GM18951 (cell line): ENCODE measurements at regions not wholly inside any gene's neighbourhood (a gene's known extent, or its start where the extent isn't known, plus 50 kb on each side); places are given as distances from the start of the nearest gene placed in this dataset.
"Not testable (repeated sequence)": the region's sequence is repeated elsewhere in the genome, so short reads cannot be mapped to it uniquely, and the experiment has no call there.

ENCODE experiments used
- POLR2A ChIP-seq: IDR thresholded peaks from 4 replicates; pipeline ENCODE4 v1.6.1; 2011; ENCODE audit warnings: mild to moderate bottlenecking; ENCODE audit not compliant: insufficient read length, insufficient read depth; ENCODE audit errors: extremely low read depth
- in situ Hi-C: fragments of 300-500 bp; cut with MboI; formaldehyde crosslinking; loops from one replicate; pipeline ENCODE4 v1.12.0; 2022; ENCODE audit warnings: low sequenced_read_pairs, mixed read lengths, inconsistent platforms; ENCODE audit not compliant: unreplicated experiment

DNA sequence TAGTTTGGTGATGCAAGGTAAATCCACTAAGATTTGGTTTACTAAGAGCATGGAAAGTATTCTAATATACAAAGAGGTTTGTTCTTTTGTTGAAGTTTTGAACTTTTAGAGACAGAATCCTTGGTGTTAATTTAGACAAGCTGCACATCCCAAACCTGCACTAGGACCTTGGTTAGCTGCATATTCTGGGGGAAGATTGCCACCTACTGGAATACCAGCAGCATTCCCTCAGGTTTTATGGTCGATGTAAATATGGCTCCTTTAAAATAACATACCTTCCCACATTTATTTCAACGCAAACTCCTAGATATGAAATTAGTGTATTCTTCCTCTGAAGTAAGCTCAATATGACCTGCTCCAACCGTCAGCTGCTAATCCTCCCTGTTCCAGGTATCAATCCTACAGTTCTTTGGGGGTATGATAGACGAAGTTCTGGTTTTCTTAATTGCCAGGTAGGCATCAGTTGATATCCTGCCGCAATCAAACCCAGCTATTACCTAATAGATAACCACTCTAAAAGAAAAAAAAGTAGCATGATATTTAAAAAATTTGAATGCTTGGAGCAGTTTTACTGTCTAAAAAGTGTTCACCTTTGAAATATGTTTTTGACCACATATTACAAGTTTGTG lies 624.1 kb downstream of the ISL1 start:
- in situ Hi-C loops, result no loop called here
- no peak for TF ChIP-seq POLR2A

DNA sequence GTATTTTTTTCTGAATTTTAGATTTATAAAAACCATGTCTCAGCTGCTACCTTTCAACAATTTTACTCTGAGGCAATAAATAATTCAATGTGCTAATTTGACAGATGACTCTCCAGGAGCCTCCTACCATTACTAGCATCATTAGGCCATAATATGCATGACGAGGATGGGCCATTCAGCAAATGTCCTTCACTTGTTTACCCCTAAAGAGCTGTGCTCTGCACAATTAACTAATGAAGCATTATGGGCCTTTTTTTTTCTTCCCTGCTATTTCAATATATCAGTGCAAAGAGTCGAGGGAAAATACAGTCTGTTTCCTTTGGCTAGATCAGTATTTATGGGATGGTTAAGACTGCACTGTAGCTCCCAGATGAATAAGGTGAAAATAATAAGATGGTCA lies 627.2 kb downstream of the ISL1 start:
- no peak for TF ChIP-seq POLR2A
- in situ Hi-C loops, result no loop called here

DNA sequence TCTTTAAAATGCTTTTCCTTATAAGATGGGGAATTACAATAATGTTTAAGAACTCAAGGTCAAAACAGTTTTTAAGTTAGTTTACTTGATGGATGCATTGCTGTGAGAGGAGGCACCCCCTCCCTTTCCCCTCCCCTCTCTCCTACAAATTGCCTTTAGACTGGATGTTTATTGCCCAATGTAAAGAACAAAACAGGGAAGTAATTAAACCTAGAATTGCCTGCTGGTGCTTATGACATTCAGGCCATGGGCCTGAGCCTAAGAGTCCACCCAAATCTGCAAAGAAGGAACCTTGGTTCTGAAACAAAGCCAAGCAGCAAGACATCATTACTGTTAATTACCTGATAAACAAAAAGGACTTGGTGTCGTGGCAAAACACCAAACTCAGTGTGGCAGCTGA lies 630.3 kb downstream of the ISL1 start:
- TF ChIP-seq POLR2A, result no peak
- in situ Hi-C loops, result no loop called here

DNA sequence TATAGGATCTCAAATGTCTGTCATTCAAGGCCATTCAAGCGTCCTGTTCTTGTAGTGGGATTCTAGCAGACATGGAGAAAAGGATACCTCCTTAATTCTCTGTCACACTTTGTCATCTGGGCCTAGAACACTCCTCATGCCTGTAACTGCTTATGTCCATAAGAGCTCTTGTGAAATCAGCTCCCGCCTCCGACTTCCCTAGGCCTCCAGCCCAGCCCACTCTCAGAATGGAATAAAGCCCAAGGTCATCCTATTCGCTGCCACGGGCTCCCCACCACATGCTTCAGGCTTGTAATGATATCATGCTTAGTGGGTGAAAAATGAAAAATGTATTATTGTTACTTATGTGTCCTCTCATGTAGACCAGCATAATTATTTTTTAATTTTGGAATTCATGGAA lies 632.5 kb downstream of the ISL1 start:
- no peak for TF ChIP-seq POLR2A
- in situ Hi-C loops, result no loop called here

DNA sequence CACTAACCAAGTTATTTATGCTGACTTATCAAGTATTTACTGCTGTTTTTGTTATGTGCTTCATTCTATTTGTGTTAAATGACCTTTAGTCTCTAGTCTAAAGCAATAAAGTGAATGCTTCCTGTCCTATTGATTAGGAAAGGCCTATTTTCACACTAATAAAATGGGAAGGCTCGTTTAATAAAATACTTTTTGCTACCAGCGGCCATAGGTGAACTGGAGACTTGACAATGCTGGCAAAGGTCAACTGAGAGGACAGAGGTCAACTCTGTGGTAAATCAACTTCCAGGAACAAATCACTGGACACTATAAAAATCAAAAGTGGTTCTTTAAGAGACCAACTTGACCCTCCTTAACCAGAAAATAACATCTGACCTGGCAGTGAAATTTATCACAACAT lies 634.3 kb downstream of the ISL1 start:
- in situ Hi-C loops, result no loop called here
- no peak for TF ChIP-seq POLR2A

DNA sequence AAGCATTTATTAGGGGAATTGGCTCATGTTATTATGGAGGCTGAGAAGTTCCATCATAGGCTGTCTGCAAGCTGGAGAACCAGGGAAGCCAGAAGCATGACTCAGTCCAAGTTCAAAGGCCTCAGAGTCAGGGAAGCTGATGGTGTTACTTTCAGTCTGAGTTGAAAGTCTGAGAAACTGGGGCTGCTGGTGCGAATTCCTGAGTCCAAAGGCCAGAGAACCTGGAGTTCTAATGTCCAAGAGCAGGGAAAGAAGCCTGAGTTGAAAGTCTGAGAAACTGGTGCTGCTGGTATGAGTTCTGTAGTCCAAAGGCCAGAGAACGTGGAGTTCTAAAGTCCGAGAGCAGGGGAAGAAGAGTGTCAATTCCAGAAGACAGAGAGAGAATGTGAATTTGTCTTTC lies 641.1 kb downstream of the ISL1 start:
- no peak for TF ChIP-seq POLR2A
- in situ Hi-C loops, result no loop called here

DNA sequence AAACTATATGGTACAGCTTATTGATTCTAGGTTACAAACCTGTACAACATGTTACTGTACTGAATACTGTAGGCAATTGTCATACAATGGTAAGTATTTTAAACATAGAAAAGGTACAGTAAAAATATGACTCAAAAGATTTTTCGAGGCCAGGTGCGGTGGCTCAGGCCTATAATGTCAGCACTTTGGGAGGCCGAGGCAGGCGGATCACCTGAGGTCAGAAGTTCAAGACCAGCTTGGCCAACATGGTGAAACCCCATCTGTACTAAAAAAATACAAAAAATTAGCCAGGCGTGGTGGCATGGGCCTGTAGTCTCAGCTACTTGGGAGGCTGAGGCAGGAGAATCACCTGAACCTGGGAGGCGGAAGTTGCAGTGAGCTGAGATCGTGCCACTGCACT lies 646.6 kb downstream of the ISL1 start:
- in situ Hi-C loops, result not testable (repeated sequence)

DNA sequence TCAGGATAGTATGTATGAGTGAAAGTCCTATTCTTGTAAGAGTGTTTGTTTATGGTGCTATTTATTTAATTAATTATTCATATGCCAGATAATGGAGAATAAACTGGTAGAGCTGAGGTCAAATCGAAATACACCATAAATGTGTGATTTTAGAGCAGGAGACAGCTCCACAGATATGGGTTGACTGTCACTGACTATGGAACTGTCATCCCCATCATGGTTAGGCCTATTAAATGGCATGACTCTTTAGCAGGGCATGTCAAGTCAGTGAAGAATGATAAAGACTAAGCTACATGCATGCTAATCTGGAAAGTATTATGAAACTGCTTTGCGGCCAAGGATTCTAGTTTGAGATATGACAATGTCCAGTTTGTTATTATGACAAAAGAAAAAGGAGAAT lies 658.6 kb downstream of the ISL1 start:
- in situ Hi-C loops, result no loop called here
- TF ChIP-seq POLR2A, result no peak

DNA sequence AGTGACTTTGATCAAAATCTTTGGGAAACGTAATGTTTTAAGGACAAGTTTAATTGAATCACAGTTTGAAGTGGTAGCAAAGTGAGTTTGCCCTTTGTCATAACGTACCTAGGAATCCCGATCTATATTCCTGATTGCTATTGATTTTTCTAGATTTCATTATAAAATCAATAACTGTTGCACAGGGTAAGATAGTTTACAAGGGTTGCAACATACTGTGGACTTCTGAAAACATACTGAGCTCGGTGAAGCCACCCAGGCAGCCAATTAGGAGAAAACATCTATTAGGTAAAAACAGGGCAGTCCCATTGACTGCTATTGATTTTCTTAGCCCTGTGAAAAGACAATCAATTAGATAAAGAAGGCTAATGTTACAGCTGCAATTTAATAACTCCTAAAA lies 659.9 kb downstream of the ISL1 start:
- in situ Hi-C loops, result no loop called here

DNA sequence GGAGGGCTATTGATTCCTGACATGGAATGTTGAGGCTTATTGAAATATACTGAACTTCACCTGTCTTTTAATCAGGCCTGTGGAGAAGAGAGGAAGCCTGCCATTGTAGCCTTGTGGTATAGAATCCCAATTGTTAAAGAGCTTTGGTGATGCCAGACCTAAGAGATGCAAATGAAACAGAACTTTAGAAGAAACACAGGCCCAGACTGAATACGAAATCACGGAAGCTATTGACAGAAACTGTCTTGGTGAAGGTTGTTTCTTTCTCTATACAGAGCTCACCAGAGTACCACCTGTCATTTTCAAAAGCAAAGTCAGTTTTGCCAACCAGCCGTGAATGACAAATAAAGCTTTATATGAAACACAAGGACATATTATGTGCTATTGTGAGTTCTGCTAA lies 660.3 kb downstream of the ISL1 start:
- in situ Hi-C loops, result no loop called here
- no peak for TF ChIP-seq POLR2A

More for the DNA sequence above, 659.9 kb downstream of the ISL1 start:
- TF ChIP-seq POLR2A, result no peak

DNA sequence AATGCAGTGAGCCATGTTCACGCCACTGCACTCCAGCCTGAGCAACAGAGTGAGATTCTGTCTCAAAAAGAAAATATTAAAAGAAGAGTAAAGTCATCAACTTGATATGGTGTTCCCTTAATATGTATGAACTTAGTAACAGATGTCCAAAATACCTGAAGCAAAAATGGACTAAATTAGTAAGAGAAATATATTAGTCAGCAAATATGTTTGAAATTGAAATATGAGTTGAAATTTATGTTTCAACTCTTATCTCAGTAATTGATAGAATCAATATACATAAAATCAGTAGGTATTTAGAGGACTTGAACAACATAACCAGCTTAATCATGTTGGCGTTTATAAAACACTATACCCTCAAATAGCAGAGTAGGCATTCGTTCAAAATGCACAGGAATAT lies 668.5 kb downstream of the ISL1 start:
- in situ Hi-C loops, result no loop called here
- no peak for TF ChIP-seq POLR2A

DNA sequence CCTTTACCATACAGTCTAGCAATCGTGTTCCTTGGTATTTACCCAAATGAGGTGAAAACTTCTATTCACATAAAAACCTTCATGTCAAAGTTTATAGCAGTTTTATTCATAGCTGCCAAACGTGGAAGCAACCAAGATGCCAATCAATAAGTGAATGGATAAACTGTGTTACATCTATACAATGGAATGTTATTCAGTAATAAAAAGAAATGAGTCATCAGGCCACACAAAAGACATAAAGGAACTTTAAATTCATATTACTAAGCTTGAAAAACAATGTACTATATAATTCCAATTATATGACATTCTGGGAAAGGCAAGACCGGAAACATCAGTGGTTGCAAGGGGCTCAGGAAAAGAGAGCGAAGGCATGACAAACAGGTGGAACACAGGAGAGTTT lies 679.9 kb downstream of the ISL1 start:
- in situ Hi-C loops, result no loop called here
- no peak for TF ChIP-seq POLR2A

DNA sequence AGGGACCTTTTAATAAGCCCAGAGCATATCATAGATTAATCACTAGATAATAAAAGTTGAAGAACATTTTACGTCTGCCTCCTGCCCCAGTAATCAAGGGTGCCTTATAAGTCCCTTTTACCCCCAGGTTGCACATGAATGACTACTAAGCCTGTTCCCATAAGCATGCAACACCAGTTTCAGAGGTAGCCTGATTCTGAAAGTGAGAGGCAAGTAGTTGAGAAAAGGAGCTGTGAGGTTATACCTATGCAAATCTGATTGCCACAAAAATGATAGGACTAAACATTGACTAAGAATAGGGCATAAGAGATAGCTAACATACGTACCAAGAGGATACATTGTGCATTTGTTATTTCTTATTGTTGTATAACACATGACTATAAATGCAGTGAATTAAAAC lies 681.9 kb downstream of the ISL1 start:
- TF ChIP-seq POLR2A, result no peak
- in situ Hi-C loops, result no loop called here

DNA sequence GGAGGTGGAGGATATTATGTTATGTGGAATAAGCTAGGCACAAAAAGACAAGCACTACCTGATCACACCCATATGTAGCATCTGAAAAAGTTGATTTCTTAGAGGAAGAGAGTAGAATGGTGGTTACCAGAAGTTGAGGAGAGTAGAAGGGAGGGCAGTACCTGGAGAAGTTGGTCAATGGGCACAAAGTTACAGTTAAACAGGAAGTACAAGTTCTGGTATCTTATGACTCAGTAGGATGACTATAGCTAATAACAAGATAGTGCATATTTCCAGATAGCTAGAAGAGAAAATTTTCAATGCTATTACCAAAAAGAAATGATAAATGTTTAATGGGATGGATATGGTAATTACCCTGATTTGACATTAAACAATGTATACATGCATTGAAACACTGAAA lies 686.7 kb downstream of the ISL1 start:
- no peak for TF ChIP-seq POLR2A
- in situ Hi-C loops, result no loop called here
